H9 (cell line): ENCODE measurements at regions not wholly inside any gene's neighbourhood (a gene's known extent, or its start where the extent isn't known, plus 50 kb on each side); places are given as distances from the start of the nearest gene placed in this dataset.
"Not testable (repeated sequence)": the region's sequence is repeated elsewhere in the genome, so short reads cannot be mapped to it uniquely, and the experiment has no call there.

Experiments used
- DNase-seq: peaks from one replicate; pipeline ENCODE4 v3.0.0-alpha.2; 2017
- H2AFZ ChIP-seq: one replicate; pipeline ENCODE4 v1.6.1; 2013; ENCODE audit warnings: mild to moderate bottlenecking, low read length, control low read depth, moderate library complexity
- H2AK5ac ChIP-seq: 2 replicates; pipeline ENCODE4 v1.6.1; 2013; ENCODE audit warnings: low read length, control low read depth, mixed read lengths; ENCODE audit not compliant: insufficient read length
- H2BK120ac ChIP-seq: one replicate; pipeline ENCODE4 v1.6.1; 2013; ENCODE audit warnings: low read depth, mild to moderate bottlenecking, low read length, control low read depth, inconsistent platforms; ENCODE audit not compliant: poor library complexity, severe bottlenecking
- H2BK12ac ChIP-seq: 2 replicates; pipeline ENCODE4 v1.6.1; 2013; ENCODE audit warnings: low read length, control low read depth, mixed read lengths, low read depth; ENCODE audit not compliant: insufficient read length
- H2BK15ac ChIP-seq: 2 replicates; pipeline ENCODE4 v1.6.1; 2013; ENCODE audit warnings: low read depth, low read length, control low read depth
- H2BK20ac ChIP-seq: one replicate; pipeline ENCODE4 v1.6.1; 2013; ENCODE audit warnings: low read depth, mild to moderate bottlenecking, low read length, control low read depth, inconsistent platforms; ENCODE audit not compliant: poor library complexity, severe bottlenecking
- H2BK5ac ChIP-seq: 2 replicates; pipeline ENCODE4 v1.6.1; 2013; ENCODE audit warnings: low read length, control low read depth, mixed read lengths; ENCODE audit not compliant: insufficient read length
- H3K14ac ChIP-seq: 2 replicates; pipeline ENCODE4 v1.6.1; 2013; ENCODE audit warnings: low read length, control low read depth; ENCODE audit not compliant: insufficient read depth
- H3K18ac ChIP-seq: 2 replicates; pipeline ENCODE4 v1.6.1; 2013; ENCODE audit warnings: low read depth, mild to moderate bottlenecking, mixed read lengths, low read length, control low read depth; ENCODE audit not compliant: insufficient read length
- H3K23ac ChIP-seq: 2 replicates; pipeline ENCODE4 v1.6.1; 2013; ENCODE audit warnings: low read length, control low read depth, mixed read lengths, low read depth; ENCODE audit not compliant: insufficient read length
- H3K23me2 ChIP-seq: 2 replicates; pipeline ENCODE4 v1.6.1; 2013; ENCODE audit warnings: low read depth, mild to moderate bottlenecking, mixed read lengths, low read length, control low read depth; ENCODE audit not compliant: insufficient read length, poor library complexity, severe bottlenecking
- H3K27ac ChIP-seq: 2 replicates; pipeline ENCODE4 v1.5.1; 2013; ENCODE audit warnings: low read length, control low read depth, mixed read lengths, low read depth; ENCODE audit not compliant: insufficient read length
- H3K27me3 ChIP-seq: 2 replicates; pipeline ENCODE4 v1.6.1; 2013; ENCODE audit warnings: low read length, control low read depth, inconsistent platforms; ENCODE audit not compliant: insufficient read depth
- H3K4ac ChIP-seq: 2 replicates; pipeline ENCODE4 v1.6.1; 2013; ENCODE audit warnings: low read depth, mild to moderate bottlenecking, control low read depth, inconsistent platforms, low read length, moderate library complexity
- H3K4me1 ChIP-seq: 2 replicates; pipeline ENCODE4 v1.6.1; 2013; ENCODE audit warnings: low read length, control low read depth, inconsistent platforms; ENCODE audit not compliant: insufficient read depth
- H3K4me2 ChIP-seq: 2 replicates; pipeline ENCODE4 v1.6.1; 2013; ENCODE audit warnings: low read length, control low read depth, mixed read lengths; ENCODE audit not compliant: insufficient read length, insufficient read depth
- H3K56ac ChIP-seq: 2 replicates; pipeline ENCODE4 v1.6.1; 2013; ENCODE audit warnings: low read depth, mild to moderate bottlenecking, mixed read lengths, low read length, control low read depth; ENCODE audit not compliant: insufficient read length
- H3K79me1 ChIP-seq: 2 replicates; pipeline ENCODE4 v1.6.1; 2013; ENCODE audit warnings: low read depth, mild to moderate bottlenecking, moderate library complexity, low read length, control low read depth, inconsistent platforms; ENCODE audit not compliant: insufficient read depth, poor library complexity, severe bottlenecking
- H3K79me2 ChIP-seq: 2 replicates; pipeline ENCODE4 v1.6.1; 2013; ENCODE audit warnings: low read length, control low read depth, inconsistent platforms; ENCODE audit not compliant: insufficient read depth
- H3K9ac ChIP-seq: 2 replicates; pipeline ENCODE4 v1.6.1; 2013; ENCODE audit warnings: low read length, control low read depth, mixed read lengths; ENCODE audit not compliant: insufficient read length; ENCODE audit errors: extremely low read depth
- H3K9me3 ChIP-seq: one replicate; pipeline ENCODE4 v1.6.1; 2013; ENCODE audit warnings: low read depth, low read length, inconsistent platforms; ENCODE audit not compliant: control insufficient read depth
- H3T11ph ChIP-seq: one replicate; pipeline ENCODE4 v1.6.1; 2013; ENCODE audit warnings: mild to moderate bottlenecking, low read length, control low read depth, inconsistent platforms
- H4K20me1 ChIP-seq: one replicate; pipeline ENCODE4 v1.6.1; 2013; ENCODE audit not compliant: control insufficient read depth, insufficient read length, insufficient read depth
- H4K5ac ChIP-seq: 2 replicates; pipeline ENCODE4 v1.6.1; 2013; ENCODE audit warnings: low read depth, mild to moderate bottlenecking, mixed read lengths, low read length, control low read depth; ENCODE audit not compliant: insufficient read length
- H4K8ac ChIP-seq: replicated peaks from 2 replicates; pipeline ENCODE4 v1.6.1; 2013; ENCODE audit warnings: low read length, control low read depth, mixed read lengths, low read depth; ENCODE audit not compliant: insufficient read length
- H4K91ac ChIP-seq: 2 replicates; pipeline ENCODE4 v1.6.1; 2013; ENCODE audit warnings: low read depth, mild to moderate bottlenecking, moderate library complexity, mixed read lengths, low read length, control low read depth; ENCODE audit not compliant: insufficient read length
- H3K27ac Mint-ChIP-seq, 3 experiments: 2 replicates in 2 of 3; 3 replicates in 1 of 3; pipeline ENCODE4 v1.8.0; 2020 to 2021; ENCODE audit warnings: mixed read lengths in 3 of 3, mild to moderate bottlenecking in 1 of 3, moderate library complexity in 1 of 3
- H3K27me3 Mint-ChIP-seq: 2 replicates; pipeline ENCODE4 v1.8.0; 2021; ENCODE audit warnings: low read depth, mild to moderate bottlenecking, moderate library complexity, mixed read lengths
- H3K36me3 Mint-ChIP-seq, 3 experiments: 2 replicates in 2 of 3; 3 replicates in 1 of 3; pipeline ENCODE4 v1.8.0; 2020 to 2021; ENCODE audit warnings: low read depth in 3 of 3, mixed read lengths in 3 of 3; ENCODE audit not compliant: insufficient read depth in 1 of 3
- H3K4me1 Mint-ChIP-seq, 2 experiments: 2 replicates each; pipeline ENCODE4 v1.8.0; 2020; ENCODE audit warnings: mixed read lengths in 2 of 2
- H3K4me3 Mint-ChIP-seq, 2 experiments: 2 replicates in 1 of 2; 3 replicates in 1 of 2; pipeline ENCODE4 v1.8.0; 2020 to 2021; ENCODE audit warnings: mild to moderate bottlenecking in 2 of 2, mixed read lengths in 2 of 2, moderate library complexity in 1 of 2
- H3K9me3 Mint-ChIP-seq, 2 experiments: 2 replicates in 1 of 2; 3 replicates in 1 of 2; pipeline ENCODE4 v1.8.0; 2020; ENCODE audit warnings: mild to moderate bottlenecking in 2 of 2, mixed read lengths in 2 of 2, moderate library complexity in 1 of 2
- WGBS: extraction: QIAGEN DNeasy Blood & Tissue Kit; methylation state at CpG from one replicate; pipeline ENCODE4 v1.1.7; 2013; ENCODE audit warnings: missing lambda C conversion rate, low lambda C conversion rate, mixed read lengths; ENCODE audit not compliant: insufficient read length; ENCODE audit errors: extremely low coverage; 5-methylcytosine and 5-hydroxymethylcytosine counted together

GRCh38 chr9:43119978-43120377 is 936.5 kb downstream of the SPATA31A6 start:
- not testable (repeated sequence) for DNase-seq, H3K4me1 ChIP-seq, H3K18ac ChIP-seq, H2AFZ ChIP-seq, H3K4me1 Mint-ChIP-seq, H4K20me1 ChIP-seq, H3T11ph ChIP-seq, H3K79me2 ChIP-seq, H3K4ac ChIP-seq, H2BK5ac ChIP-seq, H3K27ac Mint-ChIP-seq, H3K56ac ChIP-seq, H4K91ac ChIP-seq, H3K27ac ChIP-seq, H3K36me3 Mint-ChIP-seq, H2AK5ac ChIP-seq, H4K8ac ChIP-seq, H2BK15ac ChIP-seq, H2BK20ac ChIP-seq, H3K9me3 ChIP-seq, H3K27me3 ChIP-seq, H3K9ac ChIP-seq, H3K14ac ChIP-seq, H3K4me3 Mint-ChIP-seq, H2BK12ac ChIP-seq, H3K4me2 ChIP-seq, H3K23ac ChIP-seq, H2BK120ac ChIP-seq, H4K5ac ChIP-seq, H3K79me1 ChIP-seq, H3K23me2 ChIP-seq
- Mint-ChIP-seq H3K27me3 (peaks cover 72% of the 10 kb centered on the region), H3K9me3 (peaks cover 26 to 51% of the 10 kb centered on the region in 2 experiments)
- WGBS = no CpG with 5 or more reads among the region's 3 CpGs

GRCh38 chr9:43125894-43126293 is 942.4 kb downstream of the SPATA31A6 start:
- H4K5ac ChIP-seq, H3K18ac ChIP-seq, H2BK120ac ChIP-seq, H3K23ac ChIP-seq, H3K4me1 Mint-ChIP-seq, H3K4me2 ChIP-seq, H3K23me2 ChIP-seq, H3K27me3 ChIP-seq, H2BK20ac ChIP-seq, H4K91ac ChIP-seq, DNase-seq, H2BK5ac ChIP-seq, H2BK12ac ChIP-seq, H2AK5ac ChIP-seq, H4K20me1 ChIP-seq, H2BK15ac ChIP-seq, H2AFZ ChIP-seq, H3K4me1 ChIP-seq, H3K56ac ChIP-seq, H3K14ac ChIP-seq, H3K79me2 ChIP-seq, H3K4me3 Mint-ChIP-seq, H3K36me3 Mint-ChIP-seq, H3K9me3 ChIP-seq, H3K9ac ChIP-seq, H3T11ph ChIP-seq, H4K8ac ChIP-seq, H3K79me1 ChIP-seq, H3K27ac Mint-ChIP-seq, H3K4ac ChIP-seq, H3K27ac ChIP-seq: not testable (repeated sequence)
- peaks cover 57% of the 10 kb centered on the region for H3K27me3 Mint-ChIP-seq
- H3K9me3 Mint-ChIP-seq = peaks cover 17 to 36% of the 10 kb centered on the region in 2 experiments
- WGBS = no CpG with 5 or more reads among the region's 3 CpGs
